PFSK-1 (cell line): ENCODE measurements at regions not wholly inside any gene's neighbourhood (a gene's known extent, or its start where the extent isn't known, plus 50 kb on each side); places are given as distances from the start of the nearest gene placed in this dataset.

Experiments used
- FOXP2 ChIP-seq: optimal IDR thresholded peaks from 2 replicates; pipeline ENCODE3; 2011; ENCODE audit warnings: borderline replicate concordance, control low read depth, inconsistent platforms; ENCODE audit not compliant: insufficient read depth; ENCODE audit errors: extremely low read length, extremely low read depth
- POLR2AphosphoS5 ChIP-seq: IDR thresholded peaks from 2 replicates; pipeline ENCODE4 v1.6.1; 2012; ENCODE audit warnings: low read depth, mild to moderate bottlenecking, control low read depth, low read length, moderate library complexity
- TF ChIP-seq, protein P1 (sequence below), 2 experiments: IDR thresholded peaks; 2 replicates each; pipeline versions ENCODE4 v1.6.1 to v1.8.0; 2011 to 2012; ENCODE audit warnings: low read depth in 2 of 2, low read length in 2 of 2, control low read depth in 1 of 2, inconsistent platforms in 1 of 2, mild to moderate bottlenecking in 1 of 2, moderate library complexity in 1 of 2; ENCODE audit not compliant: insufficient read depth in 1 of 2

- no peak for TF ChIP-seq FOXP2
- no peak for TF ChIP-seq POLR2AphosphoS5
- TF ChIP-seq, protein P1, sequence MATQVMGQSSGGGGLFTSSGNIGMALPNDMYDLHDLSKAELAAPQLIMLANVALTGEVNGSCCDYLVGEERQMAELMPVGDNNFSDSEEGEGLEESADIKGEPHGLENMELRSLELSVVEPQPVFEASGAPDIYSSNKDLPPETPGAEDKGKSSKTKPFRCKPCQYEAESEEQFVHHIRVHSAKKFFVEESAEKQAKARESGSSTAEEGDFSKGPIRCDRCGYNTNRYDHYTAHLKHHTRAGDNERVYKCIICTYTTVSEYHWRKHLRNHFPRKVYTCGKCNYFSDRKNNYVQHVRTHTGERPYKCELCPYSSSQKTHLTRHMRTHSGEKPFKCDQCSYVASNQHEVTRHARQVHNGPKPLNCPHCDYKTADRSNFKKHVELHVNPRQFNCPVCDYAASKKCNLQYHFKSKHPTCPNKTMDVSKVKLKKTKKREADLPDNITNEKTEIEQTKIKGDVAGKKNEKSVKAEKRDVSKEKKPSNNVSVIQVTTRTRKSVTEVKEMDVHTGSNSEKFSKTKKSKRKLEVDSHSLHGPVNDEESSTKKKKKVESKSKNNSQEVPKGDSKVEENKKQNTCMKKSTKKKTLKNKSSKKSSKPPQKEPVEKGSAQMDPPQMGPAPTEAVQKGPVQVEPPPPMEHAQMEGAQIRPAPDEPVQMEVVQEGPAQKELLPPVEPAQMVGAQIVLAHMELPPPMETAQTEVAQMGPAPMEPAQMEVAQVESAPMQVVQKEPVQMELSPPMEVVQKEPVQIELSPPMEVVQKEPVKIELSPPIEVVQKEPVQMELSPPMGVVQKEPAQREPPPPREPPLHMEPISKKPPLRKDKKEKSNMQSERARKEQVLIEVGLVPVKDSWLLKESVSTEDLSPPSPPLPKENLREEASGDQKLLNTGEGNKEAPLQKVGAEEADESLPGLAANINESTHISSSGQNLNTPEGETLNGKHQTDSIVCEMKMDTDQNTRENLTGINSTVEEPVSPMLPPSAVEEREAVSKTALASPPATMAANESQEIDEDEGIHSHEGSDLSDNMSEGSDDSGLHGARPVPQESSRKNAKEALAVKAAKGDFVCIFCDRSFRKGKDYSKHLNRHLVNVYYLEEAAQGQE (IDR thresholded peaks at IDR 0.05; ENCODE audit: insufficient read depth in 1 of 2, low read depth in 2 of 2, low read length in 2 of 2): no peak
Observed at GRCh38 chr11:127275774-127276173, 275.2 kb upstream of the KIRREL3 start.
